Panc1 (cell line): ENCODE measurements at regions not wholly inside any gene's neighbourhood (a gene's known extent, or its start where the extent isn't known, plus 50 kb on each side); places are given as distances from the start of the nearest gene placed in this dataset.

Experiments
- ATAC-seq: fragments of 200-7000 bp; cut with Tn5 transposase; 2 replicates; pipeline ENCODE4 v1.9.1; 2020; ENCODE audit warnings: mild to moderate bottlenecking, moderate library complexity
- BruUV-seq: library from RNA; stranded (reverse); fragments of 400-500 nt; replicated peaks from 2 replicates; lab custom pipeline; 2021; lab: Mats Ljungman, UMichigan
- CTCF ChIA-PET: fragments of 300-600 bp; sonication (Branson Sonifier 250); formaldehyde crosslinking; loops from one replicate; lab custom pipeline; 2022; ENCODE audit warnings: antibody characterized with exemption; lab: Charles Lee
- POLR2A ChIA-PET: fragments of 300-600 bp; sonication (Branson Sonifier 250); formaldehyde crosslinking; loops from one replicate; lab custom pipeline; 2022; ENCODE audit warnings: antibody characterized with exemption; lab: Charles Lee
- DNase-seq: peaks from one replicate; pipeline ENCODE4 v3.0.0-alpha.2; 2010; ENCODE audit warnings: low read depth, low spot score
- H3K27ac ChIP-seq: 2 replicates; pipeline ENCODE4 v1.5.1; 2011; ENCODE audit warnings: mild to moderate bottlenecking, low read length, inconsistent platforms
- H3K27me3 ChIP-seq: fragments of 200-500 bp; sonication (Bioruptor generic); 2 replicates; pipeline ENCODE4 v1.6.0; 2014; ENCODE audit warnings: low read length, inconsistent platforms; ENCODE audit not compliant: control insufficient read depth, insufficient read depth
- H3K36me3 ChIP-seq: fragments of 200-500 bp; sonication (Bioruptor generic); 2 replicates; pipeline ENCODE4 v1.5.1; 2014; ENCODE audit warnings: inconsistent platforms, mild to moderate bottlenecking, low read length, moderate library complexity; ENCODE audit not compliant: control insufficient read depth, insufficient read depth
- H3K4me1 ChIP-seq: 2 replicates; pipeline ENCODE4 v1.5.1; 2011; ENCODE audit warnings: inconsistent platforms, mild to moderate bottlenecking, low read length, moderate library complexity; ENCODE audit not compliant: control insufficient read depth, insufficient read depth
- H3K4me3 ChIP-seq, 2 experiments: 2 replicates each; pipeline ENCODE4 v1.5.1; 2011 to 2012; ENCODE audit warnings: low read depth in 2 of 2, low read length in 2 of 2, mild to moderate bottlenecking in 2 of 2, inconsistent platforms in 1 of 2, moderate library complexity in 1 of 2
- H3K9me3 ChIP-seq: fragments of 200-500 bp; sonication (Bioruptor generic); 2 replicates; pipeline ENCODE4 v1.5.1; 2014; ENCODE audit warnings: low read depth, mild to moderate bottlenecking, inconsistent platforms, low read length, moderate library complexity; ENCODE audit not compliant: control insufficient read depth, insufficient read depth
- CTCF ChIP-seq: fragments of 450-650 bp; IDR thresholded peaks from 2 replicates; pipeline ENCODE4 v1.5.1; 2017; ENCODE audit warnings: mild to moderate bottlenecking
- POLR2AphosphoS5 ChIP-seq: IDR thresholded peaks from 2 replicates; pipeline ENCODE4 v1.6.1; 2012; ENCODE audit warnings: mild to moderate bottlenecking, low read depth, low read length, moderate library complexity
- REST ChIP-seq, 2 experiments: IDR thresholded peaks; 2 replicates each; pipeline ENCODE4 v1.6.1; 2011 to 2012; ENCODE audit warnings: low read depth in 2 of 2, control low read depth in 1 of 2, low read length in 1 of 2, mild to moderate bottlenecking in 1 of 2, moderate library complexity in 1 of 2; ENCODE audit not compliant: insufficient read depth in 1 of 2
- SIN3A ChIP-seq: IDR thresholded peaks from 2 replicates; pipeline ENCODE4 v1.6.1; 2012; ENCODE audit warnings: low read depth, mild to moderate bottlenecking, low read length, moderate library complexity, borderline replicate concordance; ENCODE audit not compliant: insufficient read depth
- TCF7L2 ChIP-seq: IDR thresholded peaks from 2 replicates; pipeline ENCODE4 v1.6.1; 2011; ENCODE audit warnings: mild to moderate bottlenecking, low read depth, low read length, inconsistent platforms
- in situ Hi-C: cut with HindIII; loops from 2 replicates; pipeline ENCODE4 v1.10.0; 2016; ENCODE audit warnings: low sequenced_read_pairs, low pct_unique_long_range_greater_than_20kb
- intact Hi-C: fragments of 100-400 bp; cut with micrococcal nuclease; formaldehyde crosslinking; loops from one replicate; pipeline ENCODE4 v1.10.0; 2022; ENCODE audit not compliant: unreplicated experiment

- ATAC-seq (no peak), DNase-seq (no peak)
- H3K4me1 ChIP-seq: no peaks in the 10 kb centered on the region
- no peaks in the 10 kb centered on the region for H3K36me3 ChIP-seq
- ChIA-PET POLR2A (no interaction called here), CTCF (no interaction called here)
- no TSS peak for BruUV-seq
- H3K27me3 ChIP-seq: no peaks in the 10 kb centered on the region
- TF ChIP-seq POLR2AphosphoS5: no peak
- no peak for TF ChIP-seq TCF7L2
- TF ChIP-seq CTCF: no peak
- TF ChIP-seq SIN3A: no peak
- no peak for TF ChIP-seq REST (IDR thresholded peaks at IDR 0.05; ENCODE audit: insufficient read depth in 1 of 2, low read depth in 2 of 2, low read length in 1 of 2)
- in situ Hi-C loops: no loop called here
- H3K27ac ChIP-seq: no peak overlapping the region
- H3K9me3 ChIP-seq: no peaks in the 10 kb centered on the region
- no peak overlapping the region for H3K4me3 ChIP-seq
- intact Hi-C loops: no loop called here
Observed at GRCh38 chr10:16386855-16387254, 50.0 kb upstream of the PTER start.
